HG03095 (cell line): ENCODE measurements at regions not wholly inside any gene's neighbourhood (a gene's known extent, or its start where the extent isn't known, plus 50 kb on each side); places are given as distances from the start of the nearest gene placed in this dataset.

ENCODE experiments used
- ATAC-seq: cut with Tn5 transposase; IDR thresholded peaks from one replicate; pipeline ENCODE4 v1.9.1; 2021; ENCODE audit warnings: moderate library complexity; ENCODE audit not compliant: unreplicated experiment

DNA sequence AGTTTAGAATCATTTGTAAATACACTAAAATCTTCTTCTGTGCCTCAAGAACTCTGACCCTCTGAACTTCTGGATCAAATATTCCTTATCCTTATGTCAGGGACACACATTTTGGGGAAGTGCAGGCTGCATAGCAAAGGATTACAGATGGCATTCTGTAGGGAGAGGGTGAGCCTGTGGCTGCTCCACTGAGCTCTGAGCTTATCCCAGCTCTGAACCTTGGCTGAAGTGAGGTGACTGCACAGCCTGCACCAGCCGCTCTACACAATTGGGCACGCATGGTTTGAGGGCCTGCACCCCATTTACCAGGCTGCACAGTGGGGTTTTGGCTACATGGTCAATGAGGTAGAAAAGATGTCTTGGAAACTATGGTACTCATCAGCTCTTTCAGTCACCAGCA is 251.6 kb downstream of the GALR1 start:
- no peak for ATAC-seq

DNA sequence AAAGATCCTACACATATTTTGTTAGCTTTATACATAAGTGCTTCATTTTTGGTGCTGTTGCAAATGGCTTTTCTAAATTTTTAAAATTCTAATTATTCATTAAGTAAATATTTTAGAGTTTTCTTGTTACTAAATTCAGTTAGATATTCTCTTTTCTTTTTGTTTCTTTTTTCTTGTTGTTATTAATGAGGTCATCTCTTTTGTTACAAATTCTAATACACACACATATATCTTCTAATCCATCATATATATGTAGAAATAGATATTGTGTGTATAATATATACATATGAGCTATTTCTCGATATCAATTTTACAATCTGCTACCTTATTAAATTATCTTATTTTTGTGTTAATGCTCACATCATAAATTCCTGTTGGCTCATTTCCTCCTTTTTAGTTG is 255.9 kb downstream of the GALR1 start:
- no peak for ATAC-seq

DNA sequence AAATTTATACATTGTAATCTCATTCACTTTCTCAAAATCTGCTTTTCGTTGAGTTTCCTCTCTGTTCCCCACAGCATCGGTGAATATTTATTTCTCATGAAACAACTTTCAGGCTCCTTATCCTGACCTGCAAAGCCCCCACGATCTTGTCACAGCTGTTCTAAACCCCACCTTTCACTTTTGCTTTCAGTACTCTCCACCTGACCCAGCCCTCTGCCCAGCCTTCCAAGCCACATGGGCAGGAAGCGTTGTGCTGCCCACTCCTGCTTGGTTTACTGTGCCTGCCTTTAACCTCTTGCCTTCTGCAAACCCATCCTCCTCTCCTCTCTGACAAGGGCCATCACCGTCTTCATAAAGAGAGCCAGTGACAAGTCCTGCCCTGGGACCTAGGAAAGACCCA is 262.5 kb downstream of the GALR1 start:
- no peak for ATAC-seq

DNA sequence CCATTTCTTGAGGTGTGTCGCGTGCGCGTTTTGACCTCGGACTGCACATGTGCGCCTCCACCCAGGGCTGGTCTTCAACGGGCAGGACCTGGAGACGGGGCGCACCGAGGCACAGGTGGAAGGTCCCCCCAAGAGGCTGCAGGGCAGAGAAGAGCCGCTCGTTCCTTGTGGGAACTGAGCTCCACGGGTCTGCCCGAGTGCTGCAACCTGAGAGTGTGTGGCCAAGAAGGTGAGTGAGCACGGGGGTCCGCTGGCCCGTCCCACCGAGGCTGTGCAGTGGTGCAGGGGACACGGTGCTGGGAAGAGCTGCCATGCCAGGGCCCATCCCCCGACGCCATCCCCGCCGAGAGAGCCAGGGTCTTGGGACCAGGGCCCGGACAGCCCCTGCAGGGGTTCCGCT is 268.3 kb downstream of the GALR1 start:
- no peak for ATAC-seq

DNA sequence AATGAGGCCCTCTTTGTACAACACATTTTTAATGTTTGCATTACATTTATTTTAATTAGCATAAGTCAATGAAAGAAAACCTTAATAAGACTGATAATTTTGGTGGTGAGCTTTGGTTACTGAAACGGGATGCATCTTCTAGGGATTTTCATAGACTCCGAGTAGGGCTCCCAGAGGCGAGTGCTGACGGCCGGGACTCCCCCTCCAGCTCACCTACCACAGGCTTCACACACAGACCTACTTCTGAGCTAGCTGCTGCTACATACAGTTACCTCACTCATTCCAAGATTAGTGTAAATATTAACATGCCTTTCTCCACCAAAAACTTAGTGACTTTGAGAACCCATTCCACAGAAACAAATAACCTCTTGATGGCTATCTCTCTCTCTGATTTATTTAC is 271.1 kb downstream of the GALR1 start:
- ATAC-seq = no peak

DNA sequence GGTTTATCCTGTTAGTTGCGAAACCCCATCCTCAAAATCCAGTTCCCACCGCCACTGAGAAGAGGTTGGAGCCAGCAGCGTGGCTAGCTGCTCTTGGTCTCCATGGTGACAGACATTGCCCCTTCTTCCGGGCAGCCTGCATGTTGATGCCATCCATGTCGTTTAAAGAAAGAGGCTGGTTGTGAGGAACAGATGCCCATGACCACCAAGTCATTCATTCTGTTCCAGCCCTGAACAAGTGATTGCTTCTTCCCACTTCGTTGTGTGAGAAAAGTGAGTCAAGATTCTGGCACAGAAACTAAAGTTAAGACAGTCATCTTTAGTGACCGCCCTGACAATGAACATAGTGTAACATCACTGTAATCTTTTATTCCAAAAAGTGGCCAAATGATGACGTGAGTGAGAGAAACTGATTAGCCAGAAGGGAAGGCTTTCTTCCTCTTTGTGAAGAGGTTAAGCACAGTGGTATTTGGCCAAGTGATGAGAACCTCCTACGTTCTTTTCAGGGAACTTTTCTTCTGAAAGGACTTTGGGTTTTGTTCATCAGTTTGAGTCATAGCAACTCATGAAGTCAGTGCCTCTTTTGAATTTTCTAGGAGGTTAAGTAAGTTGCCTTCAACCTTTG is 272.5 kb downstream of the GALR1 start:
- no peak for ATAC-seq

DNA sequence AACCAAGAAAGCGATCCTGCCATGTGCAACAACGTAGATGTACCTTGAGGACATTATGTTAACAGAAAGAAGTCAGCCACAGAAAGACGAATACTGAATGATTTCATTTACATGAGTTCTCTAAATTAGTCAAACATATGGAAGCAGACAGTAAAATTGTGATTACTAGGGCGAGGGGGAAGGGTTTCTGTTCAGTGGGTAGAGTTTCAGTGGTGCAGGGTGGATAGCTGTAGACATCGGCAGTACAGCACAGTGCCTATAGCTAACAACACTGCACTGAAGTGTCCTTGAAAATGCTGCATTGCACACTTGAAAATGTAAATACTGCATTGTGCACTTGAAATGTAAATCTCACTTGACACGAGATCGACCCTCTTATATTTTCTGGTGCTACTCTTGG is 275.3 kb downstream of the GALR1 start:
- ATAC-seq = no peak

DNA sequence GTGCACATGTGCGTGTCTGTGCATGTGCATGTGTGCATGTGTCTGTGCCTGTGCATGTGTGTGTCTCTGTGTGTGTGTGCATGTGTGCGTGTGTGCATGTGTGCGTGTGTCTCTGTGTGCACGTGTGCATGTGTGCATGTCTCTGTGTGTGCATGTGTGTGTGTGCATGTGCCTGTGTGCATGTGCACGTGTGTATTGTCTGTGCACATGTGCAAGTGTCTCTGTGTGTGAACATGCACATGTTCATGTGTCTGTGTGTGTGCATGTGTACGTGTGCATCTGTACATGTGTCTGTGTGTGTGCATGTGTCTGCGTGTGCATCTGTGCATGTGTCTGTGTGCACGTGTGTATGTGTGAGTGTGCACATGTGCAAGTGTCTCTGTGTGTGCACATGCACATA is 277.3 kb downstream of the GALR1 start:
- ATAC-seq = no peak

DNA sequence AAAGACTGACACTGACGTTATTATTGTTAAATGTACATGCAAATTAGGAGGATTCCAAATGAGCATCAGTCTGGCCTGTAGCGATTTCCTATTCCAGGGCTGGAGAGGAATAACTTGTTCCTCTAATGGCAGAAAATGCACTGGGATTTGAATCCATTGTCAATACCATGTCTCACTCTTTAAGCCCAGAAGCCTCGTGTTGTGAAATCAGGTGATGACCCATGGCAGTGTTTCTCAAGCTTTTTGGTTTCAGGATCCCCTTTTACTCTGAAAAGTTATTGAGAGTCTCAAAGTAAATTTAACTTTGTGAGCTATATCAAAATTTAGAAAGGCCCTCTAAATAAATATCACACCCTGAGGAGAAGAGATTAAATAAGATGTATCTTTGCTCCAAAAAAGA is 279.2 kb downstream of the GALR1 start:
- no peak for ATAC-seq

DNA sequence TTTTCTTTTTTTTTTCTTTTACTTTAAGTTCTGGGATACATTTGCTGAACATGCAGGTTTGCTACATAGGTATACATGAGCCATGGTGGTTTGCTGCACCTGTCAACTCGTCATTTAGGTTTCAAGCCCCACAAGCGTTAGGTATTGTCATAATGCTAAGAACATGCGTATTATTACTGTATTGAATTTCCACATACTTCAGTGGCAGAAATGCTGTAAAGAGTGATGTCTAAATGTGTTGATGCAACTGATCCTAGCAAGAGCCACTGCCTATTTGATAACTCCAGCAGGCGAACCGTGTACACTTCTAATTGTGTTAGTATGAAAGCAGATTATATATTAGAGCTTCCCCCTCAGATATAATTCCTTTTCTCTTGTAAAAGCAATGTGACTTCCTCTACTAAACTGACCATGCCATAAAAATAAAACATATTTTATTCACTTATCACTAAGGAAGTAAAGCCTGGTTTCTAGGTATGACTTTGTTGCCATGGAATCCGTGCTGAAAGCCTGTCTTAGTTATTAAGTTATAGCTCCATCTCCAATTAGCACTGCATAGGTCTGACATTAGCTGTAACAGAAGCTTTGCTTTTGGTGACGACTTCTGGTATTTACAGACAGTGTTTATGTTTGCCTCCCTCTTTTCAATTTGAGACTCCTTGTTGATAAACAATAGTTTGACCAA is 280.0 kb downstream of the GALR1 start:
- ATAC-seq = no peak

DNA sequence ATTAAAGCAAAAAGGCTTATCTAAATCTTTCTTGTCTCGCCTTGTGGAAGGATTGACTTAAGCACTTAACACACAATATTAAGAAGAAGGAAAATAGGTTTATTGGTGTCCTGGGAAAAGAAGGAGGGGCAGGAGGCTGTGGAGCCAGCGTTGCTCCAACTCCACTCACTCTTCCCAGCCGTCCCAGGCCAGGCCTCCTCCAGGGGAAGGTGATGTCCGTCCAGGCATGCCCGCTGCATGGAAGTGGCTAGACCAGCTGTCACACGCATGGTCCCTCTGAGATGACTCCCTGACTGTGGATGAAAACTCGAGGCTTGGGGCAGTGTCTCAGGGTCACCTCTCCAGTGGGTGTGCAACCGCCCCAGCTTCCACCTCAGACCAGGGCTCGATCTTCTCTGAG is 281.1 kb downstream of the GALR1 start:
- ATAC-seq = no peak

DNA sequence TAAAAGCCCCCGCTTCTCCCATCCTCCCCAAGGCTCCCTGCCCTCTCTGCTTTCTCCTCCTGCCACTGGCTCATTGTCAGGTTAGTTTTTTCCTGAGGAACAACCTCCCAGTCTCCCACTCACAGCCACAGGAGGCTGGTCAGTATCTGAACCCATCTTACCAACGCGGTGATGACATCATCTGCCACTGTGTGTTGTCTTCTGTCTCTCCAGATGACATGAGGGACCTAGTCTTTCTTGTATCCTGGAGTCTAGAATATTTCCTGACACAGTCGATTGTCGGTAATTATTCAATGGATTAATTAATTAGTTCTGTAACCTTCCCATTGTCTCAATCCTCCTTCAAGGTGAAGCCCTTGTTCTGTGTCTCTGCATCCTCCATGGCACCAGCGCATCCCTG is 290.2 kb downstream of the GALR1 start:
- no peak for ATAC-seq

DNA sequence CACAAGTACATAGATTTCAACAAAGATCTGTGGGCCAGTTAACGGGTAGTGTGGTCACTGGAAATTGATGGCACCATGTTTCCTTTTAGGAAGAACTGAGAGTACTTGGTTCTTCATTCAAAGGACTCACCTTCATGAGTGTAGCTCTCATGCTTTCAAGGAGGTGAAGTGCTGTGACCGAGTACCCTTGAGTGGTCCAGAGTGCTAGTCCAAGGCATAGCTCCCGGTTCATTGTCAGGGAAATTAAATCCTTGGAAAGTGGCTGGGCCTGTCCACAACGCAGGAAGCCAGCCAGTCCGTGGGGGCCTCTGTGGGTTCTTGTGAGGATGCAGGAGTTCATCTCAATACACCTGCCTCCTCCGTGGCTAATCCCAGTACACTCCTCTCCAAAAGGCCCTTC is 295.1 kb downstream of the GALR1 start:
- no peak for ATAC-seq

DNA sequence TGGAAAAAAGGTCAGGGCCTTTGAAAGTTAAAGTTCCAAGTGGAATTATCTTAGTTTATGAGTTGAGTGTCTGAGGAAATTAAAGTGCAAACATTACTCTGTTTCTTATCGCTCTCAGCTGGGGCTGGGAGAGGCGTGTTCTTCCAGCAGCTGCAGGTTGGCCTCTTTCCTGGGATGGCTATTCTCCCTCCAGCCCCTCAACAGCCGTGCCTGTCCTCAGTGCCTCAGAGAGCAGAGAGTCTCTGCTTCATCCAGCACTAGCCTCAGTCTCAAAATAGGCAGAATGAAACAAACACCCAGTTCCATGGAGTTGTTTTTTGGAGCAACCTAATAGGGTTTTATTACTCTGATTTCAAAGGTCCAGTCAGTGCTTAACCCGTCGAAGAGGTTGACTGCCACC is 298.1 kb downstream of the GALR1 start:
- ATAC-seq = no peak

DNA sequence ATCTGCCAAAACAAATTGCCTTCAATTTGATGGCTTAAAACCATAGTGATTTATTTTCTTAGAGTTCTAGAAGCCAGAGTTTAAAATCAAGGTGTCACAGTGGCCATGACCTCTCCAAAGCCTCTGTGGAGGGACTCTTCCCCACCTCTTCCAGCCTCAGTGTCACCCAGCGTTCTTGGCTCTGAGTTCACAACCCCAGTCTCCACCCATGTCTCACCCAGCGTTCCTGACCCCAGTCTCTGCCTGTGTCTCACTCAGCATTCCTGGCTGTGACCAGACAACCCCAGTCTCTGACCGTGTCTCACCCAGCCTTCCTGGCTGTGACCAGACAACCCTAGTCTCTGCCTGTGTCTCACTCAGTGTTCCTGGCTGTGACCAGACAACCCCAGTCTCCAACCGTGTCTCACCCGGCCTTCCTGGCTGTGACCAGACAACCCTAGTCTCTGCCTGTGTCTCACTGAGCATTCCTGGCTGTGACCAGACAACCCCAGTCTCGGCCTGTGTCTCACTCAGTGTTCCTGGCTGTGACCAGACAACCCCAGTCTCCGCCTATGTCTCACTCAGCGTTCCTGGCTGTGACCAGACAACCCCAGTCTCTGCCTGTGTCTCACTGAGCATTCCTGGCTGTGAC is 299.3 kb downstream of the GALR1 start:
- no peak for ATAC-seq

DNA sequence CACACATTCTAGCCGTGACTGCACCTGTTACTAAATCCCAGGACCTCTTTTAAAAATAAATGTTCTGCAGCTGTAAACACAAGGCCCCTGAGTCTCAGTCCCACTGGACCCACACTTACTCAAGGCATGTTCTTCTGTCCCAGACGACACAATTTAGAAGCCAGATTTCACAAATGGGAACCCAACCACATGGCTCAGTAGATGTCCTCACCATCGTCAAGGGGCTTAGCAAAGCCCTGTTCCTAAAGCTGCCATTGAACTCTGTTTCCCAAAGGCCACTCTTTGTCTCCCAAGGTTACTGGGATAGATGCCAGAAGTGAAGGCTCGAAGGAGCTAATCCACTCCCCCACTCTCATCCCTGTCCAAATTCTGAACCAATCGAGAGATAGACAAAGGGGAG is 301.0 kb downstream of the GALR1 start:
- no peak for ATAC-seq

DNA sequence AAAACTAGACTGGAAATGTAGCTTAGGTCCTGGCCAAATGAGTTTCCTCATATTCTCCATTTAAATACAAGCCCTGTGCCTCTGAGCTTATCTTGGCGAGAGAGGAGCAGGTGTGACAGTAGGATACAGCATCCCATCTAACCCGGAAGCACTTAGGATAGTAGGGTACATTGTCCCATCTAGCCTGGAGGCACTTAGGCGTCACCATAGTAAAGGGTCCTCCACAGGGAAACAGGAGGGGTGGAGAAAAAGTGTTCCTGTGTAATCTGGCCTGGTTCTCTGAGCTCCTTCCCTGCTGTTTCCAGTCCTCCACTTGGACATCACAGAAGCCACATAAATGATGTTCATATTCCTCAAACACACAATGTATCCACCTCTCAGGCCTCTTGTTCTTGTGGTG is 301.4 kb downstream of the GALR1 start:
- ATAC-seq = no peak

DNA sequence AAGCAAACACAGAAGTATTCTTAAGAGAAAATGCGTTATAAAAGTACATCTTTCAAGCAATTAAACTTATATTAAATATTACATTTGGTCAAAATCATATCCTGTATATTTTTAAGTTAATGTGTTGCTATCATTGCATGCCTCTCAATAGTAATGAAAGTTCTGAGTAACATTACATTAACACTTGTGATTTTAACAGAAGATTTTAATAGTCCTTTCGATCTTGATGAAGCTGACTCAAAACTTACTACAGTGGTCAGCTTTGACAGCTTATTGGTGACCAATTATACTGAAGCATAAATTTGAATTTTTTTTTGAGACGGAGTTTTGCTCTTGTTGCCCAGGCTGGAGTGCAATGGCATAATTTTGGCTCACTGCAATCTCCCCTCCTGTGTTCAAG is 303.3 kb downstream of the GALR1 start:
- ATAC-seq = no peak

DNA sequence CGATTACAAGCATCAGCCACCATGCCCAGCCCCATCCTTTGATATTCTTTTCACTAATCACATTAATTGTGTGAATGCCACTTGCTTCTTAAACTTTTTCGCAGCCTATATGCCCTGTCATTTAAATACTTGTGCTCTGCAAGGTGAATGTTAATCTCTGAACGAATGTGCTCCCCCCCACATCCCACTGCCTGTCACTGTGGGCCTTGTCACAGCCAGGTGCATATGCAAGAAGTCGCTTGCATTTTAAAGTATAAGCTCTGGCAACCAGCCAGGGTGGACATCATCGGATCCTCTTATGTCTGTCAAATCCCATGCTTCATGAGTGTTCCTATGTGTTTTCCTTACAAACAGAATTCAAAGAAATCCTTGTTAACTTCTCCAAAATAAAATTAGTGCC is 304.4 kb downstream of the GALR1 start:
- no peak for ATAC-seq

DNA sequence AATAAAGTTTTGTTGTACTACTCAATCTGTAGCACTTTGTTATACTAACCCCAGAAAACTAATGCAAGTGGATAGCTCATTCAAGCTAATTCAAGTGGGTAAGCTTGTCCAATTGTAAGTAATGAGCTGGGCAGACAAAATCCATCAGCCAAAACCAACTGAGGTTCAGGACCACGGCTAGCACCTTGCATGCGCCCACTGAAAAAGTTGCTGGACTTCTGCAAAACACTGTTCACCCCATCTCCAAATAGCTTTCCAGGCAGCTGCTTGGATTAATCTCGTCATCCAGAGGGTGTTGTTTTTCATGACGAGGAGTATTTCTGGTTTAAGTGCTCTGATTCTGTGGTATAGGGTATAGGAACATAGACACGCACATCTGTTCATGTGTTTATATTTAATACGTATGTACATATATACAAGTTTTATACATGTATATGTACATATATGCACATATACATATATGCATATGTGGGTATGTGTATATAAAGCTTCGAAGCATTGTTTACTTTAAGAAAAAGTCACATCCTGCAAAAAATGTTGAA is 307.5 kb downstream of the GALR1 start:
- no peak for ATAC-seq

DNA sequence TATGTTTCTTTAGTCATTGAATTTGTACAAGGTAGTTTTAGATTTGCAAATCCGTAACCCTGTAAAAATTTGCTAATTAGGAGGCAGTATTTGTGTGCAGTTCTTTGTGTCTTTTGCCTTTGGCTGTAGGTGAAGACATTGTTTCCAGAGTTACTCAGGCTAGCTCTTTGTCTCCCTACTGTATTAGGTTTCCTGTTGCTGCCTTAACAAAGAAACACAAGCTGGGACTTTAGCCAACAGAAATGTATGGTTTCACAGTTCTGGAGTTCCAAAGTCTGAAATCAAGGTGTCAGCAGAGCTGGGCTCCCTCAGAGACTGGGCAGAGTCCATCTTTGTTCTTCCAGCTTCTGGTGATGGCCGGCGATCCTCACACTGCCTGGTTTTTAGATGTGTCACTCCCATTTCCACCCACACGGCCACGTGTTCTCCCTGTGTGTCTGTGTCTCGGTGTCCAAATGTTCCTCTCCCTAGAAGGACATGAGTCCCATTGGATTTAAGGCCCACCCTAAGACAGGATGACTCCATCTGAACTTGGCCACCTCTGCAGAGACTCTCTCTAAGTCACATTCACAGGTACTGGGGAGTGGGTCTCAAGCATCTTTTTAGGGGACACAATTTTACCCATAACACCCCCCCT is 309.7 kb downstream of the GALR1 start:
- ATAC-seq = no peak
